ENCODE measurements at regions not wholly inside any gene's neighbourhood (a gene's known extent, or its start where the extent isn't known, plus 50 kb on each side); places are given as distances from the start of the nearest gene placed in this dataset.

DNA sequence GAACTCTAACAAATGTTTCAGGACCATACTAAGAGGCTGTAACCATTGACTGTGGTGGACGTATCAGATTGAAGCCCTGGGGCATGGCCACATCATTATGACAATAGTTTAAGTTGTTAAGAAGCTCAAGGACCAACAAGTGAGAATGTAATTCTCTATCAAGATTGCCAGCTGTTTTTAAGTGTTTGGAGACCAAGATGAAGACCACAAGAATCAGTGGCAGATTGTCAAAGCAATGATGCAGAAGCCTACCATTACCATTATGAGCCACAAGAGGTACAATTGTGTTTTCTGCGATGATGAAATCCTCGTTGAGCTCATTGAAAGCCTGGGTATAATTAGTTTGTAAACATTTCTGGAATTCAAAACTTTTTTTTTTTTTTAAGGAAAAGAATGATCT, 261.1 kb upstream of the ZEB2 start:
- TF ChIP-seq, protein P1, sequence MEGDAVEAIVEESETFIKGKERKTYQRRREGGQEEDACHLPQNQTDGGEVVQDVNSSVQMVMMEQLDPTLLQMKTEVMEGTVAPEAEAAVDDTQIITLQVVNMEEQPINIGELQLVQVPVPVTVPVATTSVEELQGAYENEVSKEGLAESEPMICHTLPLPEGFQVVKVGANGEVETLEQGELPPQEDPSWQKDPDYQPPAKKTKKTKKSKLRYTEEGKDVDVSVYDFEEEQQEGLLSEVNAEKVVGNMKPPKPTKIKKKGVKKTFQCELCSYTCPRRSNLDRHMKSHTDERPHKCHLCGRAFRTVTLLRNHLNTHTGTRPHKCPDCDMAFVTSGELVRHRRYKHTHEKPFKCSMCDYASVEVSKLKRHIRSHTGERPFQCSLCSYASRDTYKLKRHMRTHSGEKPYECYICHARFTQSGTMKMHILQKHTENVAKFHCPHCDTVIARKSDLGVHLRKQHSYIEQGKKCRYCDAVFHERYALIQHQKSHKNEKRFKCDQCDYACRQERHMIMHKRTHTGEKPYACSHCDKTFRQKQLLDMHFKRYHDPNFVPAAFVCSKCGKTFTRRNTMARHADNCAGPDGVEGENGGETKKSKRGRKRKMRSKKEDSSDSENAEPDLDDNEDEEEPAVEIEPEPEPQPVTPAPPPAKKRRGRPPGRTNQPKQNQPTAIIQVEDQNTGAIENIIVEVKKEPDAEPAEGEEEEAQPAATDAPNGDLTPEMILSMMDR (IDR thresholded peaks at IDR 0.05; ENCODE audit: insufficient read depth, low read depth, low read length) = no peak
- no peak for TF ChIP-seq EZH2 (IDR thresholded peaks at IDR 0.05; ENCODE audit: insufficient read depth, low read length)

All from astrocyte (in vitro differentiated cells and primary cell).